ENCODE measurements at regions not wholly inside any gene's neighbourhood (a gene's known extent, or its start where the extent isn't known, plus 50 kb on each side); places are given as distances from the start of the nearest gene placed in this dataset.
"Not testable (repeated sequence)": the region's sequence is repeated elsewhere in the genome, so short reads cannot be mapped to it uniquely, and the experiment has no call there.

DNA sequence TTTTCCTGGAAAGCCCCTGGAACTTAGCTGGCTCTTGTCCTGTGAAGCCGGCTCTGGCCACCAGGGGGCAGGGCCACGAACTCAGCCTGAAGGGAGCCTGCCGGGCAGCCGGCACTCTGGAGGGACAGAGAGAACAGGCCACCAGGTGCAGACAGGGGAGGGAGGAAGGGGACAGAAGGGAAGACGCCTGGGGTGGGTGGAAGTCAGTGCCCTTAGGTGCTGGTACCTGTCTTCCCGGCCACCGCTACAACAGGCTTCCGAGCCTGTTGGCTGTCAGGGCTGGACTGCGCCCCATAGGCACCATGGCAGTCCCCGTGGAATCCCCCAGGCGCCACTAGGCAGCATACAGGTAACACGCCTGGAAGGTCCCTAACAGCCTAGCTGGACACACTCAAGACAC is 59.6 kb downstream of the GOLGA8B start:
- TF ChIP-seq CTCF (IDR thresholded peaks at IDR 0.05) = peak in 2 of 6 experiments; percentile 19 to 36
- not testable (repeated sequence) for TF ChIP-seq POLR2A (IDR thresholded peaks at IDR 0.05)

All from adrenal gland (tissue), 5 donors.